CD14-positive monocyte (primary cell): ENCODE measurements at regions not wholly inside any gene's neighbourhood (a gene's known extent, or its start where the extent isn't known, plus 50 kb on each side); places are given as distances from the start of the nearest gene placed in this dataset.

Experiments used
- DNase-seq, 3 donors: peaks; one replicate each; pipeline ENCODE4 v3.0.0-alpha.2; 2011 to 2022
- H2AFZ ChIP-seq: 2 replicates; pipeline ENCODE4 v1.6.0; 2012; ENCODE audit warnings: mild to moderate bottlenecking, low read depth, low read length, inconsistent platforms; ENCODE audit not compliant: insufficient read depth, poor library complexity, severe bottlenecking
- H3K27ac ChIP-seq, 2 donors: 1 replicate in 1 of 2; 2 replicates in 1 of 2; pipeline ENCODE4 v1.5.1; 2012 to 2013; ENCODE audit warnings: low read length in 2 of 2, control low read depth in 1 of 2, inconsistent platforms in 1 of 2, low read depth in 1 of 2, mild to moderate bottlenecking in 1 of 2
- H3K27me3 ChIP-seq, 2 donors: one replicate each; pipeline versions ENCODE4 v1.6.0 to v1.6.1; 2011 to 2013; ENCODE audit warnings: low read length in 2 of 2; ENCODE audit not compliant: control insufficient read depth in 2 of 2, insufficient read depth in 2 of 2
- H3K36me3 ChIP-seq, 2 donors: replicated peaks in 1 of 2; 1 replicate in 1 of 2; 2 replicates in 1 of 2; pipeline versions ENCODE4 v1.5.1 to v1.6.1; 2012 to 2013; ENCODE audit warnings: low read length in 2 of 2, control low read depth in 1 of 2, inconsistent platforms in 1 of 2, mild to moderate bottlenecking in 1 of 2; ENCODE audit not compliant: insufficient read depth in 2 of 2, control insufficient read depth in 1 of 2
- H3K4me1 ChIP-seq, 2 donors: 1 replicate in 1 of 2; 2 replicates in 1 of 2; pipeline versions ENCODE4 v1.5.1 to v1.6.1; 2012 to 2013; ENCODE audit warnings: low read length in 2 of 2, control low read depth in 1 of 2, inconsistent platforms in 1 of 2, mild to moderate bottlenecking in 1 of 2, moderate library complexity in 1 of 2; ENCODE audit not compliant: insufficient read depth in 2 of 2, control insufficient read depth in 1 of 2
- H3K4me2 ChIP-seq: replicated peaks from 2 replicates; pipeline ENCODE3; 2012; ENCODE audit warnings: low read length, moderate library complexity, mild to moderate bottlenecking; ENCODE audit not compliant: poor library complexity, severe bottlenecking; ENCODE audit errors: extremely low read depth
- H3K4me3 ChIP-seq, 3 experiments: fragments of 200-600 bp in 1 of 3; sonication (generic) in 1 of 3; replicated peaks in 1 of 3; 1 replicate in 2 of 3; 2 replicates in 1 of 3; pipeline ENCODE4 v1.5.1; 2011 to 2013; ENCODE audit warnings: low read length in 3 of 3, mild to moderate bottlenecking in 3 of 3, control low read depth in 2 of 3, low read depth in 2 of 3, inconsistent platforms in 1 of 3, moderate library complexity in 1 of 3
- H3K79me2 ChIP-seq: 2 replicates; pipeline ENCODE4 v1.6.0; 2012; ENCODE audit warnings: mild to moderate bottlenecking, control low read depth, inconsistent platforms, low read length, moderate library complexity; ENCODE audit not compliant: insufficient read depth
- H3K9ac ChIP-seq: 2 replicates; pipeline ENCODE4 v1.6.0; 2017; ENCODE audit warnings: low read length, mild to moderate bottlenecking; ENCODE audit not compliant: insufficient read depth, poor library complexity, severe bottlenecking
- H3K9me3 ChIP-seq, 2 donors: replicated peaks in 1 of 2; 1 replicate in 1 of 2; 2 replicates in 1 of 2; pipeline versions ENCODE4 v1.5.1 to v1.6.1; 2012 to 2013; ENCODE audit warnings: low read length in 2 of 2, control low read depth in 1 of 2; ENCODE audit not compliant: control insufficient read depth in 1 of 2, insufficient read depth in 1 of 2
- H4K20me1 ChIP-seq: 2 replicates; pipeline ENCODE4 v1.6.0; 2012; ENCODE audit warnings: mild to moderate bottlenecking, low read length, control low read depth, moderate library complexity; ENCODE audit not compliant: insufficient read depth
- H3K27ac Mint-ChIP-seq, 7 donors: one replicate each; pipeline ENCODE4 v1.8.0; 2020; ENCODE audit warnings: mild to moderate bottlenecking in 7 of 7, mixed read lengths in 7 of 7, moderate library complexity in 6 of 7, inconsistent platforms in 2 of 7
- H3K27me3 Mint-ChIP-seq, 3 donors: one replicate each; pipeline ENCODE4 v1.8.0; 2021 to 2022; ENCODE audit warnings: low read depth in 3 of 3, mild to moderate bottlenecking in 3 of 3, mixed read lengths in 3 of 3, moderate library complexity in 3 of 3, inconsistent platforms in 1 of 3
- H3K36me3 Mint-ChIP-seq, 2 donors: one replicate each; pipeline ENCODE4 v1.8.0; 2020; ENCODE audit warnings: mixed read lengths in 2 of 2, inconsistent platforms in 1 of 2, mild to moderate bottlenecking in 1 of 2
- H3K4me1 Mint-ChIP-seq: one replicate; pipeline ENCODE4 v1.8.0; 2020; ENCODE audit warnings: mild to moderate bottlenecking, mixed read lengths
- H3K4me3 Mint-ChIP-seq, 2 donors: one replicate each; pipeline ENCODE4 v1.8.0; 2020; ENCODE audit warnings: mild to moderate bottlenecking in 2 of 2, mixed read lengths in 2 of 2, moderate library complexity in 1 of 2
- H3K9me3 Mint-ChIP-seq, 7 donors: one replicate each; pipeline ENCODE4 v1.8.0; 2020 to 2022; ENCODE audit warnings: mixed read lengths in 7 of 7, mild to moderate bottlenecking in 6 of 7, moderate library complexity in 6 of 7, inconsistent platforms in 2 of 7
- WGBS: methylation state at CpG from one replicate; pipeline ENCODE4 v1.1.5; 2013; ENCODE audit warnings: missing lambda C conversion rate; ENCODE audit not compliant: insufficient coverage; 5-methylcytosine and 5-hydroxymethylcytosine counted together
- intact Hi-C, 2 donors: fragments of 100-400 bp; cut with micrococcal nuclease; formaldehyde crosslinking; loops; one replicate each; pipeline versions ENCODE4 v1.15.0 to v1.15.1; 2023
- TF ChIP-seq, protein P1 (sequence below): fragments of 200-600 bp; IDR thresholded peaks from one replicate; pipeline ENCODE4 v1.8.0; 2022; ENCODE audit warnings: antibody characterized with exemption, mild to moderate bottlenecking

DNA sequence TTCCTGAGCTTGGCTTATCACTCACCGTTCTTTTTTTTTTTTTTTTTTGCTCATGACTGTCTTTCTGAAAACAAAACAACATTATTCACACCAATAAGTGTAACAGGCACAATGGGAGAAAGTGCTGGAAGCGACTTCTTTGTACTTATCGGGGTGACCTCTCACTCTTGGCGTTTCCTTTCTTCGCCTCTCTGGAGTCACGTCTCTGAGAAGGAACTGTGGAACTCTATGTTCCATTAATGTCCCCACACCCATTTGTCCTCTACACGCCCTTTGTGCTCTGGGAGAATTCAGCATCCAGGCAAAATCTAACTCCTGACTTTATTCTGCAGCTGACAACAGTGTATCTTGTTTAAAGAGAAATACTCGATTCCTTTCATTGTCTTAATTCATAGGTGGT, 70.8 kb upstream of the FAM204A start:
- Histone ChIP-seq H3K36me3 (no peaks in the 10 kb centered on the region), H3K4me3 (no peak overlapping the region), H2AFZ (no peak overlapping the region), H3K27me3 (peaks cover 4% of the 10 kb centered on the region in 2 donors), H3K4me2 (no peak overlapping the region), H3K4me1 (no peaks in the 10 kb centered on the region), H3K9ac (no peak overlapping the region), H4K20me1 (no peaks in the 10 kb centered on the region), H3K79me2 (no peaks in the 10 kb centered on the region), H3K9me3 (no peaks in the 10 kb centered on the region), H3K27ac (no peak overlapping the region)
- no peak for DNase-seq
- H3K4me1 Mint-ChIP-seq = no peaks in the 10 kb centered on the region
- peaks cover 0 to 13% (median 4%) of the 10 kb centered on the region in 3 donors for H3K27me3 Mint-ChIP-seq
- TF ChIP-seq, protein P1, sequence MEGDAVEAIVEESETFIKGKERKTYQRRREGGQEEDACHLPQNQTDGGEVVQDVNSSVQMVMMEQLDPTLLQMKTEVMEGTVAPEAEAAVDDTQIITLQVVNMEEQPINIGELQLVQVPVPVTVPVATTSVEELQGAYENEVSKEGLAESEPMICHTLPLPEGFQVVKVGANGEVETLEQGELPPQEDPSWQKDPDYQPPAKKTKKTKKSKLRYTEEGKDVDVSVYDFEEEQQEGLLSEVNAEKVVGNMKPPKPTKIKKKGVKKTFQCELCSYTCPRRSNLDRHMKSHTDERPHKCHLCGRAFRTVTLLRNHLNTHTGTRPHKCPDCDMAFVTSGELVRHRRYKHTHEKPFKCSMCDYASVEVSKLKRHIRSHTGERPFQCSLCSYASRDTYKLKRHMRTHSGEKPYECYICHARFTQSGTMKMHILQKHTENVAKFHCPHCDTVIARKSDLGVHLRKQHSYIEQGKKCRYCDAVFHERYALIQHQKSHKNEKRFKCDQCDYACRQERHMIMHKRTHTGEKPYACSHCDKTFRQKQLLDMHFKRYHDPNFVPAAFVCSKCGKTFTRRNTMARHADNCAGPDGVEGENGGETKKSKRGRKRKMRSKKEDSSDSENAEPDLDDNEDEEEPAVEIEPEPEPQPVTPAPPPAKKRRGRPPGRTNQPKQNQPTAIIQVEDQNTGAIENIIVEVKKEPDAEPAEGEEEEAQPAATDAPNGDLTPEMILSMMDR = no peak
- intact Hi-C loops = no loop called here
- H3K9me3 Mint-ChIP-seq = no peaks in the 10 kb centered on the region
- WGBS = 82% methylated on average over 5 of the region's 8 CpGs
- H3K4me3 Mint-ChIP-seq = no peak overlapping the region
- no peak overlapping the region for H3K27ac Mint-ChIP-seq
- no peaks in the 10 kb centered on the region for H3K36me3 Mint-ChIP-seq

DNA sequence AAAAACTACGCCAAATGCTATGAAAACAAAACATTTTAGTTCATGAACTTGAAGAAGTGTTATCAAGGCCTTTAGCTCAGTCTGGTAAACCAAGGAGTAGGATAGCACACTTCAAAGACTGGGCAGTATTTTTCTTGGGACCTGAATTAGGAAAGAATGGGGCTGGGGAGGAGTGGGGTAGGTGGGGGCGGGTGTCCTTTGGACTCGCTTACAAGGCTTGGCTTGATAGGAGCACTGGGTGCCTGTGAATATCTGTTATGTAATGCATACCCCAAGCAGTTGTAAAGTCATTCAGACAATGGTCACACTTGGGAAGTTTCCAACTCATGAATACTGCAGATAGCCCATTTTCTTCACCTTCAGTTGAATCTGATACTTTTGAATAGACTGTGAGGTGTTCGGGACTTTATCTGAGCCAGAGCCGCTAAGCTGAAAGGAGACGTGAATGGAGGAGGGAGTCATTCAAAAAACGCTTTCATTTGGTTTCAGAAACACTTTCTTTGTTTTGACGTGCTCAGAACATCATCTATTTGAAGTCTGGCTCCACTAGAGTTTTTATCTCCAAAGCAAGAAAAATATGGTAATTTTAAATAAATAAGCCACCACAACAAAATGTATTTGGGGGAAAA, 70.1 kb upstream of the FAM204A start:
- H3K4me1 ChIP-seq = no peaks in the 10 kb centered on the region
- no peak overlapping the region for H2AFZ ChIP-seq
- H3K36me3 Mint-ChIP-seq = no peaks in the 10 kb centered on the region
- H3K4me2 ChIP-seq = no peak overlapping the region
- intact Hi-C loops = no loop called here
- H3K4me3 Mint-ChIP-seq = no peak overlapping the region
- no peak for DNase-seq
- no peak overlapping the region for H3K9ac ChIP-seq
- peaks cover 3 to 4% of the 10 kb centered on the region in 2 donors for H3K27me3 ChIP-seq
- 90% methylated on average over 2 of the region's 8 CpGs for WGBS
- H3K79me2 ChIP-seq = no peaks in the 10 kb centered on the region
- no peaks in the 10 kb centered on the region for H3K36me3 ChIP-seq
- no peaks in the 10 kb centered on the region for H4K20me1 ChIP-seq
- H3K27ac Mint-ChIP-seq = no peak overlapping the region
- no peaks in the 10 kb centered on the region for H3K9me3 ChIP-seq
- H3K9me3 Mint-ChIP-seq = no peaks in the 10 kb centered on the region
- H3K4me1 Mint-ChIP-seq = no peaks in the 10 kb centered on the region
- peaks cover 2 to 13% (median 5%) of the 10 kb centered on the region in 3 donors for H3K27me3 Mint-ChIP-seq
- no peak overlapping the region for H3K27ac ChIP-seq
- no peak overlapping the region for H3K4me3 ChIP-seq
- TF ChIP-seq, protein P1 = no peak
